Posterior cingulate gyrus (tissue), 11 donors: ENCODE measurements at regions not wholly inside any gene's neighbourhood (a gene's known extent, or its start where the extent isn't known, plus 50 kb on each side); places are given as distances from the start of the nearest gene placed in this dataset.

Experiments
- DNase-seq, 10 donors: peaks; one replicate each; pipeline versions ENCODE4 v3.0.0 to v3.0.0-alpha.2; 2020 to 2021; ENCODE audit warnings: mixed read lengths in 3 of 10
- intact Hi-C: fragments of 100-400 bp; cut with DNase I; formaldehyde crosslinking; loops from one replicate; pipeline ENCODE4 v1.15.1; 2023

- DNase-seq: no peak
- intact Hi-C loops: no loop called here
Measured at GRCh38 chr1:103180660-103181059, 72.3 kb upstream of the COL11A1 start.

GRCh38 chr1:103177108-103177775 lies 68.9 kb upstream of the COL11A1 start:
- DNase-seq: no peak
- intact Hi-C loops: no loop called here

- intact Hi-C loops: no loop called here
- DNase-seq: no peak
Measured at GRCh38 chr1:103171041-103171590, 62.8 kb upstream of the COL11A1 start.

GRCh38 chr1:103170609-103171008 lies 62.3 kb upstream of the COL11A1 start:
- intact Hi-C loops: no loop called here
- no peak for DNase-seq

- intact Hi-C loops: no loop called here
- DNase-seq: no peak
Measured at GRCh38 chr1:103162360-103162759, 54.0 kb upstream of the COL11A1 start.

- intact Hi-C loops: no loop called here
- DNase-seq: no peak
Measured at GRCh38 chr1:103160281-103160680, 52.0 kb upstream of the COL11A1 start.
